ENCODE measurements at regions not wholly inside any gene's neighbourhood (a gene's known extent, or its start where the extent isn't known, plus 50 kb on each side); places are given as distances from the start of the nearest gene placed in this dataset.
A peak's percentile ranks its signal among the peaks of the same experiment; 100 is the strongest.

DNA sequence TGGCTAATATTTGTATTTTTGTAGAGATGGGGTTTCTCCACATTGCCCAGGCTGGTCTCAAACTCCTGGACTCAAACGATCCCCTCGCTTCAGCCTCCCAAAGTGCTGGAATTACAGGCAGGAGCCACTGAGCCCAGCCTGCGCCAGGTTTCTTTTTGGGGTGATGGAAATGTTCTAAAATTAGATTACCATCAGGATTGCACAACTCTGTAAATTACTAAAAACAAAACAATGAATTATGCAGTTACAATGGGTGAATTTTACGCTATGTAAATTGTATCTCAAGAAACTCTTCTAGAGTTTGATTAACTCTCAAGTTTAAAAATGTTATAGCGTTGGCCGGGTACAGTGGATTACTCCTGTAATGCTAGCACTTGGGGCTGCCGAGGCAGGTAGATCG, 118.9 kb upstream of the TBL1X start:
- Histone ChIP-seq H2BK20ac (ENCODE audit: low read depth, low read length) (no peak overlapping the region), H3K4ac (ENCODE audit: low read depth, low read length) (no peak overlapping the region), H3K56ac (ENCODE audit: extremely low read depth, insufficient read depth, low read length) (no peak overlapping the region), H3K14ac (replicated peaks; ENCODE audit: low read depth, low read length) (no peak overlapping the region), H3K18ac (ENCODE audit: low read depth, low read length) (no peak overlapping the region), H3K9ac (ENCODE audit: low read depth, low read length) (no peak overlapping the region), H2BK15ac (ENCODE audit: low read depth, low read length) (no peak overlapping the region), H3K79me1 (ENCODE audit: low read depth in 1 of 2, low read length in 2 of 2) (no peaks in the 10 kb centered on the region), H4K5ac (ENCODE audit: low read depth, low read length) (no peak overlapping the region), H3K9me1 (ENCODE audit: insufficient read depth, low read length) (peaks cover 7% of the 10 kb centered on the region), H3K27me3 (ENCODE audit: control insufficient read depth, insufficient read depth, low read length) (no peaks in the 10 kb centered on the region), H2BK5ac (ENCODE audit: low read depth, low read length, poor library complexity, severe bottlenecking) (no peak overlapping the region), H4K8ac (ENCODE audit: low read depth in 2 of 2, low read length in 2 of 2) (no peak overlapping the region), H3K27ac (ENCODE audit: insufficient read depth, low read length) (no peak overlapping the region), H2AFZ (replicated peaks; ENCODE audit: low read length, poor library complexity) (no peak overlapping the region), H4K20me1 (ENCODE audit: insufficient read depth, low read length) (no peaks in the 10 kb centered on the region), H3K4me1 (ENCODE audit: control insufficient read depth, insufficient read depth, low read length) (peaks cover 12% of the 10 kb centered on the region), H3K23ac (ENCODE audit: low read depth, low read length) (no peak overlapping the region), H3K36me3 (ENCODE audit: control insufficient read depth, insufficient read depth, low read length) (no peaks in the 10 kb centered on the region), H2AK9ac (replicated peaks; ENCODE audit: low read depth, low read length, poor library complexity) (no peak overlapping the region), H4K91ac (ENCODE audit: insufficient read depth, low read depth, low read length) (no peak overlapping the region), H3K4me3 (ENCODE audit: insufficient read depth, low read depth, low read length) (no peak overlapping the region), H2AK5ac (ENCODE audit: low read depth, low read length) (no peak overlapping the region), H2BK120ac (ENCODE audit: low read depth, low read length) (no peak overlapping the region), H3K4me2 (ENCODE audit: low read depth, low read length) (no peak overlapping the region), H3K9me3 (ENCODE audit: control insufficient read depth, insufficient read depth, low read length) (no peaks in the 10 kb centered on the region)
- in situ Hi-C loops (cut with MboI; ENCODE audit: low sequenced_read_pairs) = no loop called here
- no TSS peak for BruUV-seq (replicated peaks)
- dilution Hi-C loops (cut with HindIII; ENCODE audit: low sequenced_read_pairs, unreplicated experiment) = no loop called here
- ChIA-PET POLR2A (ENCODE audit: unreplicated experiment) (no interaction called here), CTCF (interaction anchor here (0.6 kb wide), 1 partner anchor 106 kb away, joined by 3 read pairs; no protein-coding TSS in a partner anchor)
- TF ChIP-seq CEBPB (IDR thresholded peaks at IDR 0.05; ENCODE audit: low read depth, low read length) (peak; percentile 25; the same call in 1 of the 2 replicates), RCOR1 (IDR thresholded peaks at IDR 0.05; ENCODE audit: insufficient replicate concordance, low read length) (no peak)
- ATAC-seq (ENCODE audit: low read depth) (no peak), DNase-seq (no peak)
- WGBS, 2 experiments (ENCODE audit: extremely low coverage in 2 of 2, insufficient read length in 1 of 2) = 82% methylated on average over 2 of the region's 8 CpGs; no CpG with 5 or more reads in 1 of the 2 experiments
- intact Hi-C loops (cut with micrococcal nuclease) = loop anchor here (10.0 kb wide), 1 partner anchor 481 kb away; no protein-coding TSS in a partner anchor

Measured in IMR-90 (cell line).